Fibroblast of lung (primary cell): ENCODE measurements at regions not wholly inside any gene's neighbourhood (a gene's known extent, or its start where the extent isn't known, plus 50 kb on each side); places are given as distances from the start of the nearest gene placed in this dataset.
"Not testable (repeated sequence)": the region's sequence is repeated elsewhere in the genome, so short reads cannot be mapped to it uniquely, and the experiment has no call there.

Experiments
- DNase-seq, 2 donors: peaks; one replicate each; pipeline versions ENCODE4 v3.0.0 to v3.0.0-alpha.2; 2010; ENCODE audit warnings: low read depth in 2 of 2
- H2AFZ ChIP-seq: 2 replicates; pipeline ENCODE4 v1.5.1; 2012; ENCODE audit warnings: low read length, control low read depth, inconsistent platforms
- H3K27ac ChIP-seq: 2 replicates; pipeline ENCODE4 v1.5.1; 2011; ENCODE audit warnings: low read length, control low read depth; ENCODE audit not compliant: insufficient read depth
- H3K27me3 ChIP-seq: 2 replicates; pipeline ENCODE4 v1.5.1; 2011; ENCODE audit warnings: mild to moderate bottlenecking, low read length; ENCODE audit not compliant: control insufficient read depth, insufficient read depth
- H3K36me3 ChIP-seq: 2 replicates; pipeline ENCODE4 v1.5.1; 2011; ENCODE audit warnings: low read length; ENCODE audit not compliant: control insufficient read depth, insufficient read depth
- H3K4me1 ChIP-seq: 2 replicates; pipeline ENCODE4 v1.5.1; 2011; ENCODE audit warnings: low read length; ENCODE audit not compliant: control insufficient read depth, insufficient read depth; ENCODE audit errors: extremely low read depth
- H3K4me2 ChIP-seq: 2 replicates; pipeline ENCODE4 v1.5.1; 2011; ENCODE audit warnings: low read length, control low read depth; ENCODE audit not compliant: insufficient read depth; ENCODE audit errors: extremely low read depth
- H3K4me3 ChIP-seq, 4 experiments: fragments of 200-600 bp in 1 of 4; sonication (generic) in 1 of 4; replicated peaks in 1 of 4; 2 replicates each; pipeline ENCODE4 v1.5.1; 2011 to 2016; ENCODE audit warnings: low read length in 4 of 4, low read depth in 3 of 4, mild to moderate bottlenecking in 3 of 4, control low read depth in 2 of 4, inconsistent platforms in 1 of 4, mixed read lengths in 1 of 4; ENCODE audit not compliant: insufficient read depth in 1 of 4; ENCODE audit errors: control extremely low read depth in 1 of 4
- H3K79me2 ChIP-seq: 2 replicates; pipeline ENCODE4 v1.5.1; 2012; ENCODE audit warnings: mild to moderate bottlenecking, low read length, inconsistent platforms; ENCODE audit not compliant: control insufficient read depth, insufficient read depth
- H3K9ac ChIP-seq: 2 replicates; pipeline ENCODE4 v1.5.1; 2011; ENCODE audit warnings: mild to moderate bottlenecking, low read length, control low read depth; ENCODE audit not compliant: insufficient read depth
- H3K9me3 ChIP-seq: 2 replicates; pipeline ENCODE4 v1.5.1; 2012; ENCODE audit warnings: low read depth, low read length; ENCODE audit not compliant: control insufficient read depth, insufficient read depth
- H4K20me1 ChIP-seq: 2 replicates; pipeline ENCODE4 v1.5.1; 2011; ENCODE audit warnings: low read length; ENCODE audit not compliant: control insufficient read depth, insufficient read depth; ENCODE audit errors: extremely low read depth
- CTCF ChIP-seq, 2 donors: IDR thresholded peaks in 1 of 2; conservative IDR thresholded peaks in 1 of 2; 1 replicate in 1 of 2; 2 replicates in 1 of 2; pipeline ENCODE4 v1.5.1; 2011 to 2012; ENCODE audit warnings: low read length in 2 of 2, control low read depth in 1 of 2, inconsistent platforms in 1 of 2, low read depth in 1 of 2, mild to moderate bottlenecking in 1 of 2
- EZH2 ChIP-seq: IDR thresholded peaks from 2 replicates; pipeline ENCODE4 v1.5.1; 2012; ENCODE audit warnings: low read length, control low read depth, mild to moderate bottlenecking; ENCODE audit errors: missing control alignments

GRCh38 chr2:7167801-7168411, 250.7 kb downstream of the RNF144A start:
- H3K27me3 ChIP-seq, result no peaks in the 10 kb centered on the region
- TF ChIP-seq CTCF (conservative IDR thresholded peaks at IDR 0.05 in 1 of 2, IDR thresholded peaks at IDR 0.05 in 1 of 2; ENCODE audit: low read depth in 1 of 2, low read length in 2 of 2) (no peak), EZH2 (no peak)
- DNase-seq, result no peak

GRCh38 chr2:7169593-7169992, 252.4 kb downstream of the RNF144A start:
- Histone ChIP-seq H2AFZ (no peak overlapping the region), H3K9me3 (no peaks in the 10 kb centered on the region), H3K27me3 (no peaks in the 10 kb centered on the region), H3K9ac (no peak overlapping the region), H3K4me2 (no peak overlapping the region), H3K4me3 (no peak overlapping the region), H3K79me2 (no peaks in the 10 kb centered on the region), H3K27ac (no peak overlapping the region), H3K36me3 (no peaks in the 10 kb centered on the region), H3K4me1 (no peaks in the 10 kb centered on the region), H4K20me1 (no peaks in the 10 kb centered on the region)
- TF ChIP-seq CTCF (conservative IDR thresholded peaks at IDR 0.05 in 1 of 2, IDR thresholded peaks at IDR 0.05 in 1 of 2; ENCODE audit: low read depth in 1 of 2, low read length in 2 of 2) (no peak), EZH2 (no peak)
- DNase-seq, result no peak

More at GRCh38 chr2:7167801-7168411, 250.7 kb downstream of the RNF144A start:
- no peak overlapping the region for H3K4me3 ChIP-seq
- no peak overlapping the region for H3K27ac ChIP-seq
- no peaks in the 10 kb centered on the region for H4K20me1 ChIP-seq
- H3K4me2 ChIP-seq, result no peak overlapping the region
- no peak overlapping the region for H3K9ac ChIP-seq
- no peaks in the 10 kb centered on the region for H3K79me2 ChIP-seq
- H3K36me3 ChIP-seq, result no peaks in the 10 kb centered on the region
- no peaks in the 10 kb centered on the region for H3K9me3 ChIP-seq
- H2AFZ ChIP-seq, result no peak overlapping the region
- no peaks in the 10 kb centered on the region for H3K4me1 ChIP-seq

- not testable (repeated sequence) for H3K27ac ChIP-seq, H3K27me3 ChIP-seq, H3K36me3 ChIP-seq, DNase-seq, H3K4me3 ChIP-seq, H3K9me3 ChIP-seq, H2AFZ ChIP-seq, H3K4me2 ChIP-seq, H3K79me2 ChIP-seq, H4K20me1 ChIP-seq, H3K9ac ChIP-seq, H3K4me1 ChIP-seq
Measured at GRCh38 chr2:7178996-7179395, 261.8 kb downstream of the RNF144A start.
